DMS53 treated with DMSO at 0.1 percent for 48 hours (cell line): ENCODE measurements at regions not wholly inside any gene's neighbourhood (a gene's known extent, or its start where the extent isn't known, plus 50 kb on each side); places are given as distances from the start of the nearest gene placed in this dataset.

Experiments
- DNase-seq: peaks from one replicate; lab custom pipeline; 2025; ENCODE audit not compliant: unreplicated experiment; lab: John Stamatoyannopoulos, UW

DNA sequence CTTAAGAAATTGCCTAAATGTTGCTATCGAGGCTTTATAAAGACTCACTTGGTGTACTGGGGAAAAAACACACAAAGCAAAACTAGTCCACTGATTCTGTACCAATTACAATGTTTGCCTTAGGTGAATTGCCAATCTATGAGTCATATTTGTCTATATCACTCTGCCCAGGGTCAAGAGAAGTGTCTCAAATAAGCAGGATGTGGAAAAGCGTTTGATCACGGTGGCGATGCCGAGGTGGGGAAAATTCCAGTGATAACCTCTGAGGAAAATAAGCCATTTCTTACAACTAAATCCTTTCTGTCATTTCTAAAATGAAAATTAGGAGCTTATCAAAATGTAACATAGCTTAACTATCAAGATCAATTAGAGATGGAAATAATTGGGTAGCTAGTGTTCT lies 148.6 kb upstream of the DIO3 start:
- DNase-seq: no peak

GRCh38 chr14:101417434-101417833 lies 143.9 kb upstream of the DIO3 start:
- no peak for DNase-seq

DNA sequence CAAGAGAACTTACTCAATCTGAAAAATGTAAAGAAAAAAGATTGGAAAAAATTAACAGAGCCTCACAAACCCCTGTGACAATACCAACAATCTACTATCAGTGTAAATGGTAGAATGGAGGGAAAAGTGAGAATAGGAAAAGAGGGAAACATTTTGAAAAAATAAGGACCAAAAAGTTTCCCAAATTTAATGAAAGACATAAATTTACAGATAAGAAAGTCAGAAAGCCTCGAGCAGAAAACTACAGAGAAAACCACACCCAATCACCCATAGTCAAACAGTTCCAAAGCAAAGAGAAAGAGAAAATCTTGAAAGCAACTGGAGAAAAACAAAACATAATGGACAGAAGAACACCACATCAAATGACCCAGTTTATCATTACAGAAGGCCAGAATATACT lies 142.7 kb upstream of the DIO3 start:
- no peak for DNase-seq

DNA sequence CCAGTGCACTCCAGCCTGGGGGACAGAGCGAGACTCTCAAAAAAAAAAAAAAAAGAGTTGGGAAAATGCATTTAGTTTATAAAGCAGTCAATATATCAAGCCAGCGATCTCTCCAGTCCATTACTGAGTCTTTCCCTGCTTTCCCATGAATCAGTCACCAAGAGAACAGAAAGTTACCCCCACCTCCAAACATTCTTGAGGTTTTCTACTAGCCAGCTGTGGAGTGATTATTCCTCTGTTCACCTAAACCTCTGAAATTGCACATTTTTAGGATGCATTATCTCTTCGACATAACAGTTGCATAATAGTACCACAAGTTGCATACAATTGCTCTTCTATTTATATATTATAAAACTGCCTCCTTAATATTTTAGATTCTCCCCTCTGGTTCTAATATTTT lies 134.8 kb upstream of the DIO3 start:
- no peak for DNase-seq

- no peak for DNase-seq
Measured at GRCh38 chr14:101428409-101428808, 132.9 kb upstream of the DIO3 start.

DNA sequence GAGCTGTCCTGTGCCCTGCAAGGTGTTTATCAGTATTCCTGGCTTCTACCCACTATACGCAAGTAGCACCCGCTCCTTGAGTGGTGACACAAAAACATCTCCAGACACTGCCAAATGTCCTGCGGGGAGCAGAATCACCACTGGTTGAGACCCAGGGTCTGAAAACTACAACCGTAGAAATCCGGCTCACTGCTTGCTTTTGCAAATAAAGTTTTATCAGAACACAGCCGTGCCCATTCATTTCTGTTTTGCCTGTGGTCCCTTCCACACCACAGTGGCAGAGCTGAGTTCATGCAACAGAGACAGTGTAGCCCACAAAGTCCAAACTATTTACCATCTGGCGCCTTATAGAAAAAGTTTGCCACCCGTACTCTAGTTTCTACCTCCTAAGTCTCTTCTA lies 125.7 kb upstream of the DIO3 start:
- no peak for DNase-seq

DNA sequence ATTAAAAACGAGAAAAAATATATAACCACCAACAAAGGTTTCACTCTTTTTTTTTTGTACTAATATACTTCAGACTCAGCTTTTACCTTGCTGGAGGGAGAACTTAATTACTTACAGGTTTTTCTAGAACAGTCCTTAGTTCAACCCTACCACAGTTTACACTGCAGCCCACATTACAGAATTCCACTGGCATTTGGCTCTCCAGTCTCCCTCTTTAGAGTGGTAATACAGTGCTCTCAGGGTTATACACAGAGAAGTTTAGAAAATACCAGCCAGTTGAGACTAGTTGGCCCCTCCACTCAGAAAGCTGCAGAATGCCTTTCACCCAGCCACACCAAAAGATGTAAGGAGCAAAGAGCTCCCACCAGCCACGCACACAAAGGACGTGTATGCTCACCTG lies 122.3 kb upstream of the DIO3 start:
- DNase-seq: no peak

GRCh38 chr14:101440496-101440895 lies 120.8 kb upstream of the DIO3 start:
- DNase-seq: no peak

- DNase-seq: no peak
Measured at GRCh38 chr14:101441710-101442109, 119.6 kb upstream of the DIO3 start.

DNA sequence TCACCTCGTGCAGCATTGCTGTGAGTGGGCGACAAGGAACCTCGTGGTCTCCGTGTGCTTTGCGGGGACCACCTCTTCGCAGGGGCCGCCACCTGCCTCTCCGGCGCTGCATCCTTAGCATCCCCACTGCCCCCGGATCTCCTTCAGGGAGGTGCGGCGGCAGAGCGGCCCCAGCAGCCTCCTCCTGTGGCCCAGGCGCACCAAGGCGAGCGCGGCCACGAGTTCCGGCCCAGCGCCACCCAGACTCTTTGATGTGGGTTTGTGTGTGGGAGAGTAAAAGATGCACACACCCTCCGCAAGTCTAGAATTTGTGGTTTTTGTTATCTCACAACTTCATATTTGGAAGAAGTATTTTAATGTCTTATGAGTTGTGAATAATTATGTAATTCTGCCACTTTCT lies 118.8 kb upstream of the DIO3 start:
- no peak for DNase-seq

DNA sequence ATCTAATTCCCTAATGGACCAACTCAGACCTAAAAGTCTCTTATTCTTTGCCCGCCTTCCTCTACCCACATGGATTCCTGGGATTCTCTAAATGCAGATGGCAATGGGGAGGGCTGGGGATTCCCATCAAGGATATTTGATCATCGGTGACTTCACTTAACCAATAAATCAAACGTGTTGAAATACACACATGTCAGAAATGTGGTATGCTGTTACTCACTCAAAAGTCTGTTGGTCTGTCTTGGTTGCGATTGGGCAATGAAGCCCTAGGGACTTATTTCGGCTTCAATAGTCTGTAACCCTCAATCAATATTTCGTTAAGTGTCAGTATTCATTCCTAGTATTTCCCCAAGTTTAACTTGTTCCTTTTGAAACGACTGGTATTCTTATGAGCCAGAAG lies 117.2 kb upstream of the DIO3 start:
- no peak for DNase-seq

DNA sequence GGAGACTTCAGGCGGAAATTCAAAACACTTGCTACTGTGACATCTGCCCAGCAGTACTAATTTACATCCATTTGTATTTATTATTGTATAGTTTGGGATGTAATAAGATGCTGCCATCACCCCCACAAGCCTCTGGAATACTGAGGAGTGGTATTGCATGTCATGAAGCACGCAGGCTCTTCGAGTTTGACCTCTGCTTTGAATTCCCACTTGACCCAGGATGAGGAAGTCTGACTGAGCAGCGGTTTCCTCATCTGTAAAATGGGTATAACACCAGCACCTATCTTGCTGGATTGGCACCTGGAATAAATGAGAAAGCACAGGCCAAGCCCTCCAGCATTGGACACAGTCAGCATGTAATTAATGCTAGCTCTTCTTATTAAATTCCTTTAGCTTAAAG lies 116.0 kb upstream of the DIO3 start:
- no peak for DNase-seq

DNA sequence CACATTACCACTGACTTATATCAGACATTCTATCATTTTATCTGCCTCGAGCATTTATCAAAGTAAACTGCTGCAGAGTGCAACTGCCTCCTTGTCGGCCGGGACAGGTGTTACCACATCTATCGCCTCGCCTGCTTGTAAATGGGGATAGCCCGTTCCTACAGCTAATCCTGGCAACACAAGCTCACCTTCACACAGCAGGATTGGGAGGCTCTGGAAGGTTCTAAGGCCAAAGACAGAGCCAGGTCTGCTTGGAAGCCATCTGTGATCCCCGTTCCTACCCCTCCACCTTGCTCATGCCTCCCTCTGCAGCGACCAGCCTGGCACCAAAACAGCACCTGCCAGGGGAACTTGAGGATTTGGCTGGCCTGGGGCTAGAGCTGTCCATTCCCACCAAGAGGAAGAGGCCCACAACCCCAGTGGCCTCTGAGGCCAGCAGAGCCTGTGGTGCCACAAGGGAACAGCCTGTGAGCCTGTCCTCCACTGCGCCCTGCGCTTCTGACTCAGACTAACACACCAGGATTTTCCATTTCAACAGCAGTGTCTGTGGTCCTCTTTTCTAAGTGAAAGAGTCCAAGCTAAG lies 114.8 kb upstream of the DIO3 start:
- DNase-seq: no peak

DNA sequence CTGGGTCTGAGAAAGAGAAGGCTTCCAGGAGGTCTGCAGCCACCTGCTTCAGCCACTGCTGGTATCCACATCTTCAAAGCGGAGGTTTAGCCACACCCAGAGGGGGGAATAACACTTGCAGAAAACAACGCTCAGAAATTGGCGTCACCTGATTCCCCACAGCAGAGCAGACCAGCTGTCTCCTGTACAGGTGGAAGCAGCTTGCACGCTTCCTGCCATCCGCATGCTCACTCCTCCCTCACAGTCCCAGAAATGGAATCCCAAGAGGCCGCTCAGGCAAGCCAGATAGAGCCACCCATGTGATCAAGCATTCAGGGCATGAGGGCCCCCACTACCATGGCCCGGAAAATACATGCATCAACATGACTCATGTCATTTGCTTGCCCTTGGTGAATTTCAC lies 112.2 kb upstream of the DIO3 start:
- no peak for DNase-seq

GRCh38 chr14:101451166-101451565 lies 110.1 kb upstream of the DIO3 start:
- DNase-seq: no peak

- no peak for DNase-seq
Measured at GRCh38 chr14:101453225-101453624, 108.1 kb upstream of the DIO3 start.

- DNase-seq: no peak
Measured at GRCh38 chr14:101454229-101454628, 107.1 kb upstream of the DIO3 start.

- DNase-seq: no peak
Measured at GRCh38 chr14:101456246-101457175, 104.8 kb upstream of the DIO3 start.

DNA sequence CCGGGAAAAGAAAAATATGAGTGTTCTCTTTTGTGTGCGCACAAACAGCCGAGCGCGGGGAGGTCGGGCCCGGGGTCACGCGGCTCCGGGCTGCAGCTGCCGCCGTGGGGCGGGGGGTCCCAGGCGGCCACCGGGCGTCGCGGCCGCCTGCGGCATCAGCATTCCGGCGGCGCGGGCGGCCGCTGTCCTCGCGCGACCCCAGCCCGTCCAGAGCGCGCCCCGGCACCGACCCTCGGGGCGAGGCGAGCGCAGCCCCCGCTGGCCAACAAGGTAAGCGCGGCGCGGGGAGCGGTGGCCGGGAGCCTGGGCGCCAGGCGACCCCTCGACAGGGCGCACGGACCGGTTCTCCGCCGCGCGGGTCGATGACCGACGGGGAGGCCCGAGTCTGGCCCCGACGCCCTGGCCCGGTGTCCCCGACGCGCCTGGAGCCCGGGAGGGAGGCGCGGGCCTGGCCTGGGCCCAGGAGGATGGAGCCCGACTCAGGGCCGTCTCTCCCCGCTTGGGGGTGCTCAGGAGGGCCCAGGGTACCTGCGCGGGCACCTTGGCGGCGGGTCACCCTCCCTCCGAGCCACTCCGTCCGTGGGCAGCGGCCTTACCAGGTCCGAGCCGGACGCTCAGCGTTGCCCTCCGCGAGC lies 103.9 kb upstream of the DIO3 start:
- DNase-seq: no peak

DNA sequence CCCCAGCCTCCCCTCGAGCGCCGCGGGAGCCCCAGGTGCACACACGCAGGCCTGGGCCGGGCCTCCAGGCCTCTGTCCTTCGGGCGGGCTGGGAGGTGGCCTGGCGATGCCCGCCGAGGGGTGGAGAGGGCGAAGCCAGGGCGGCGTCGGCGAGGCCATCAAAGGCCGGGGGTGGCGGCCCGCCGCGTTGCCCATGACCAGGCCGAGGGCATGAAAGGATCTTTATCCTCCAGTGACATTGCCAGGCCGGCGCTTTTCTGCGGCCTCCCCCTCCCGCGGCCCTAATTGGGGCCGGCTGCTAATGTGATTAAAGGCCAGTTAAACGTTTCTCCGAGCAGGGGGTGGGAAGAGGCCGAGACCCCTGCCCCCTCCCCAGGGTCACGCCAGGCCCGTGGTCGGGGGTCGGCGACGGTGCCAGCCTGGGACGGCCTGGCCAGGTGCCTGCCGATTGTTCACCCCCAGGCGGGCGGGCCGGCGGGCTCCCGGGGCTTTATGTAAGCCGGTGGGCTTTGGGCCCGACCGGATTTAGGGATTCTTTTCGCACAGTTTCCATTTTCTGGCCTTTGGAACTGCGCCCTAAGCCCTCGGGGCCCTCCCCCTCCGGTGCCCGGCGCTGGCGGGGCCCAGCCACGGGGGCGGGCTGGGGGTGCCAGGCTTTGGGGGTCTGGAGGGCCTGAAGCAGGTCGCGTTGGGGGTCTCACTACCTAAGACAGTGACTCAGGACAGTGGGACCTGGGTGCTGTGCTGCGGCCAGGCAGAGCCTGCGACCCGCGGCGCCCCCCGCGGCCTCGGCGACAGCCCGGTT lies 103.2 kb upstream of the DIO3 start:
- DNase-seq: no peak

DNA sequence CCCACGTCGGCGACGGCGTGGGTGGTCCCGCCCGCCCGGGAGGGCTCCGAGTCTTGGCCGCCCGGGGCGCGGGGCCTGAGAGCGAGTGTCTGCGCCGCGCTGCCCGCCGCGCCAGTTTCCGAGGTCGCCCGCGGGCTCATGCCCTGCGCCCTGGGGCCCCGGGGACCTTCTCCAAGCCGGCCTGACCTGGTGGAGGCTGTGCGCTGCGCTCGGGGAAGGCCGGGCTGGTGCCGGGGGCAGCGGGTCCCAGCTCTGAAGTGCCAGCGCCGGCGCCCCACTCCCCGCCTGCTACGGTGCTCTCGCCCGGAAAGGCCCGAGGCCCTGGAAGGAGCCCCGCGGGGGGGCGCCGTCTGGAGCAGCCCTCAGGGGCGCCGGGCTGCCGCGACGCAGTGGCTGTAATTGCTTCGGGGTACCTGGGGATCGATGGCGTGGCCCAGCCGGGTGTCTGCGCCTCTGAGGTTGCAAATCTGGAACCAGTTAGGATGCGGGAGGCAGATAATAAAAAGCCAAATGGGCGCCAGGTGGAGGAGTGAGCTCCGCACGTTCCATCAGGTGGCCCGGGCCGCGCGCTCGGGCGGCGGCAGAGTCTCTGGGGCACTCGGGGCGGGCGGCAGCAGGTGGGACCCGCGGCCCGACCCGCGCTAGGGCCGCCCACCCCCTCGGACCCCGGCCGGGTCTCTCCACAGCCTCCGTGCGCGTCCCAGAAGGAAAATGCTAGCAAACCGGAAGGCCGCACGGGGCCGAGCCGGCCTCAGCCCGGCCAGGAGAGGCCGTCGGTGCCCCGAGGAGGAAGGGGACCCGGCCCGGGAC lies 102.3 kb upstream of the DIO3 start:
- no peak for DNase-seq
